ENCODE measurements at regions not wholly inside any gene's neighbourhood (a gene's known extent, or its start where the extent isn't known, plus 50 kb on each side); places are given as distances from the start of the nearest gene placed in this dataset.

DNA sequence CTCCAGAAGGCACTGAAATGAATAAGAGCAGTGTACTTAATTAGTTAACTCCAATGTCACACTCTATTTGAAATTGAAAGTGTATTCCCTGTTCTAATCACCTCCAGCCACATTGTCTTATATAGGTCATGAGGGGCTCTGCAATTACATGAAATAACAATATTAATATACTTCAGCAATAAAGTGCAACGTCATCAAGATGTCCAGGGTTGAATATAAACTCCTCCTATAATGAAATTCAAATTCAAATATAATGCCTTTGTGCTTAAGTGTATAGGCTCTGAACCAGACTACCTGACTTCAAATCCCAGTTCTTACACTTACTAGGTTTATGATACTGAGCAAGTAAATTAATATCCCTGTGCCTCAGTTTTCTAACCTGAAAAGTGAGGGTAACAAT is 195.6 kb upstream of the SMC2 start:
- TF ChIP-seq, protein P1, sequence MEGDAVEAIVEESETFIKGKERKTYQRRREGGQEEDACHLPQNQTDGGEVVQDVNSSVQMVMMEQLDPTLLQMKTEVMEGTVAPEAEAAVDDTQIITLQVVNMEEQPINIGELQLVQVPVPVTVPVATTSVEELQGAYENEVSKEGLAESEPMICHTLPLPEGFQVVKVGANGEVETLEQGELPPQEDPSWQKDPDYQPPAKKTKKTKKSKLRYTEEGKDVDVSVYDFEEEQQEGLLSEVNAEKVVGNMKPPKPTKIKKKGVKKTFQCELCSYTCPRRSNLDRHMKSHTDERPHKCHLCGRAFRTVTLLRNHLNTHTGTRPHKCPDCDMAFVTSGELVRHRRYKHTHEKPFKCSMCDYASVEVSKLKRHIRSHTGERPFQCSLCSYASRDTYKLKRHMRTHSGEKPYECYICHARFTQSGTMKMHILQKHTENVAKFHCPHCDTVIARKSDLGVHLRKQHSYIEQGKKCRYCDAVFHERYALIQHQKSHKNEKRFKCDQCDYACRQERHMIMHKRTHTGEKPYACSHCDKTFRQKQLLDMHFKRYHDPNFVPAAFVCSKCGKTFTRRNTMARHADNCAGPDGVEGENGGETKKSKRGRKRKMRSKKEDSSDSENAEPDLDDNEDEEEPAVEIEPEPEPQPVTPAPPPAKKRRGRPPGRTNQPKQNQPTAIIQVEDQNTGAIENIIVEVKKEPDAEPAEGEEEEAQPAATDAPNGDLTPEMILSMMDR (IDR thresholded peaks at IDR 0.05; ENCODE audit: low read length) = no peak
- TF ChIP-seq EZH2 (IDR thresholded peaks at IDR 0.05; ENCODE audit: borderline replicate concordance, low read length) = no peak
- no peaks in the 10 kb centered on the region for H3K36me3 ChIP-seq (ENCODE audit: insufficient read depth, low read length)
- H3K4me2 ChIP-seq (ENCODE audit: low read length) = no peak overlapping the region
- no peaks in the 10 kb centered on the region for H3K9me2 ChIP-seq (ENCODE audit: low read depth, low read length)
- no peaks in the 10 kb centered on the region for H3K27me3 ChIP-seq (ENCODE audit: insufficient read depth, low read length)
- no peaks in the 10 kb centered on the region for H3K4me1 ChIP-seq (ENCODE audit: insufficient read depth, low read length, severe bottlenecking)
- H4K20me1 ChIP-seq (ENCODE audit: insufficient read depth, low read length) = no peaks in the 10 kb centered on the region
- H2AFZ ChIP-seq (ENCODE audit: low read length) = no peak overlapping the region
- no peak overlapping the region for H3K4me3 ChIP-seq (ENCODE audit: low read depth, low read length, poor library complexity, severe bottlenecking)
- no peak overlapping the region for H3K9ac ChIP-seq (ENCODE audit: low read length)
- no peaks in the 10 kb centered on the region for H3F3A ChIP-seq (ENCODE audit: insufficient read depth, low read length)
- no peaks in the 10 kb centered on the region for H3K79me2 ChIP-seq (ENCODE audit: insufficient read depth, low read length)
- H3K27ac ChIP-seq (ENCODE audit: low read depth, low read length, poor library complexity, severe bottlenecking) = no peak overlapping the region
- H3K9me3 ChIP-seq (ENCODE audit: low read length) = no peaks in the 10 kb centered on the region

DNA sequence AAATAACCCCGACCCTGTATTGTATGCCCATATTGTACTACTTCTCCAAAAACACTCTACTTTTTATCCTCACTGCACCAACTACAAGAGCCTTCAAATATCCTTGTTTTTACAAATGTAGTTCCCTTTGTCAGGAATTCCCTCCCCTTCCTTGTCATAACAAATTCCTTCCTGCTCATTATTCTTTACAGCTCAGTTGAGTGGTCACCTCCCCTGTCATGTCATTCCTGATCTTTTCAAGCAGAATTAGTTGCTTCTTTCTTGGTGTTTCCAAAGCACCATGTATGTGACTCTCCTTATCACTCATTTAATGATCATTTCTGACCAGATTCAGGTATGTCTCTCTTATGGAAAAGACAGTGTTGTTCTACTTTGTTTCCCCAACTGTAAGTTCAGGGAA is 194.2 kb upstream of the SMC2 start:
- H3K4me2 ChIP-seq (ENCODE audit: low read length) = no peak overlapping the region
- no peaks in the 10 kb centered on the region for H3K36me3 ChIP-seq (ENCODE audit: insufficient read depth, low read length)
- no peaks in the 10 kb centered on the region for H3K27me3 ChIP-seq (ENCODE audit: insufficient read depth, low read length)
- H3K4me3 ChIP-seq (ENCODE audit: low read depth, low read length, poor library complexity, severe bottlenecking) = no peak overlapping the region
- no peaks in the 10 kb centered on the region for H3K9me2 ChIP-seq (ENCODE audit: low read depth, low read length)
- H3K79me2 ChIP-seq (ENCODE audit: insufficient read depth, low read length) = no peaks in the 10 kb centered on the region
- H3K27ac ChIP-seq (ENCODE audit: low read depth, low read length, poor library complexity, severe bottlenecking) = no peak overlapping the region
- no peaks in the 10 kb centered on the region for H3K9me3 ChIP-seq (ENCODE audit: low read length)
- H3F3A ChIP-seq (ENCODE audit: insufficient read depth, low read length) = no peaks in the 10 kb centered on the region
- H3K9ac ChIP-seq (ENCODE audit: low read length) = no peak overlapping the region
- TF ChIP-seq EZH2 (IDR thresholded peaks at IDR 0.05; ENCODE audit: borderline replicate concordance, low read length) = no peak
- TF ChIP-seq, protein P1 (IDR thresholded peaks at IDR 0.05; ENCODE audit: low read length) = no peak
- no peaks in the 10 kb centered on the region for H4K20me1 ChIP-seq (ENCODE audit: insufficient read depth, low read length)
- H2AFZ ChIP-seq (ENCODE audit: low read length) = no peak overlapping the region
- no peaks in the 10 kb centered on the region for H3K4me1 ChIP-seq (ENCODE audit: insufficient read depth, low read length, severe bottlenecking)

DNA sequence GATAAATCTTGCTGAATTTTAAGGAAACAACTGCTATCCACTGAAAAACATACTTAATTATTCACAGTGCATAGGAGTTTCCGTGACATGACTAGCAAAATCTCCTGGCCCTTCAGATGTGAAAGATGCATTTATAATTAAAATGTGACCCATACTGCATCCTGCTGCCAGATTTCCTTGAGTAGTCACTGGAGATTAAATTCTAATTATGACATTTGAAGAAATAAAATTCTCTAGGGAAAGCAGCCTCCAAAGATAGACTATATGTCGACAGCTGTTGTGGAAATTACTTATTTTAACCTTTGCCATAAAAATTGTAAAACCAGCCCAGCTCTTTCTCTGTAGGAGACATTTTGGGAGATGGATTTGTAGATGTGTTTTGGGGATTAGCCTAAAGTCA is 193.6 kb upstream of the SMC2 start:
- no peak overlapping the region for H3K4me3 ChIP-seq (ENCODE audit: low read depth, low read length, poor library complexity, severe bottlenecking)
- TF ChIP-seq, protein P1 (IDR thresholded peaks at IDR 0.05; ENCODE audit: low read length) = no peak
- TF ChIP-seq EZH2 (IDR thresholded peaks at IDR 0.05; ENCODE audit: borderline replicate concordance, low read length) = no peak
- H3F3A ChIP-seq (ENCODE audit: insufficient read depth, low read length) = no peaks in the 10 kb centered on the region
- H3K4me1 ChIP-seq (ENCODE audit: insufficient read depth, low read length, severe bottlenecking) = no peaks in the 10 kb centered on the region
- no peaks in the 10 kb centered on the region for H3K27me3 ChIP-seq (ENCODE audit: insufficient read depth, low read length)
- H3K36me3 ChIP-seq (ENCODE audit: insufficient read depth, low read length) = no peaks in the 10 kb centered on the region
- H2AFZ ChIP-seq (ENCODE audit: low read length) = no peak overlapping the region
- no peak overlapping the region for H3K27ac ChIP-seq (ENCODE audit: low read depth, low read length, poor library complexity, severe bottlenecking)
- no peaks in the 10 kb centered on the region for H3K9me2 ChIP-seq (ENCODE audit: low read depth, low read length)
- no peaks in the 10 kb centered on the region for H3K9me3 ChIP-seq (ENCODE audit: low read length)
- no peaks in the 10 kb centered on the region for H3K79me2 ChIP-seq (ENCODE audit: insufficient read depth, low read length)
- H4K20me1 ChIP-seq (ENCODE audit: insufficient read depth, low read length) = no peaks in the 10 kb centered on the region
- no peak overlapping the region for H3K9ac ChIP-seq (ENCODE audit: low read length)
- H3K4me2 ChIP-seq (ENCODE audit: low read length) = no peak overlapping the region
